ENCODE measurements at regions not wholly inside any gene's neighbourhood (a gene's known extent, or its start where the extent isn't known, plus 50 kb on each side); places are given as distances from the start of the nearest gene placed in this dataset.
"Not testable (repeated sequence)": the region's sequence is repeated elsewhere in the genome, so short reads cannot be mapped to it uniquely, and the experiment has no call there.

DNA sequence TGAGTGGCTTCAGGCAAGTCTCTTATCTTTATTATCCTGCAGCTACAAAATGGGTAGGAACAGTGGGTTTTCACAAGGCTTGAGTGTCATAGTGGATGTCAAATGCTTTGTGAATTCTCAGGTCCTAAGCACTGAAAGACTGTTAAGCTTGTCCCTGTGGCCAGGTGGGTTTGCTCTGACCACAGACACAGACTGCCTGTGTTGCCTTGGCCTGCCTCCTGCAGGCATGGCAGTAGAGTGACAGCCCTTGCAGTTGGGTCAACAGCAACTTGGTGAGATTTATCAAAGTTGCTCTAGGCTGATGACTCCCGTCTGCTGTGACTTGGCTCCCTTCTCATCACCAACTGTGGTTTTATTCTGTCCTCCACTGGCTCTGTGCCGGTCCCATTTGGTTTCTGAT is 520.0 kb upstream of the CCDC196 start:
- Histone ChIP-seq H3K4me3 (ENCODE audit: low read length) (no peak overlapping the region), H3K4me1 (ENCODE audit: control insufficient read depth, insufficient read depth, low read length) (no peaks in the 10 kb centered on the region), H3K27me3 (ENCODE audit: control insufficient read depth, insufficient read depth) (no peaks in the 10 kb centered on the region), H3K27ac (ENCODE audit: low read length) (no peak overlapping the region), H3K9me3 (ENCODE audit: control insufficient read depth, low read length) (no peaks in the 10 kb centered on the region)
- whole genome bisulfite sequencing: 75% methylated on average over 2 of the region's 2 CpGs
- intact Hi-C loops (cut with DNase I): no loop called here
- ATAC-seq (no peak), DNase-seq (no peak)

DNA sequence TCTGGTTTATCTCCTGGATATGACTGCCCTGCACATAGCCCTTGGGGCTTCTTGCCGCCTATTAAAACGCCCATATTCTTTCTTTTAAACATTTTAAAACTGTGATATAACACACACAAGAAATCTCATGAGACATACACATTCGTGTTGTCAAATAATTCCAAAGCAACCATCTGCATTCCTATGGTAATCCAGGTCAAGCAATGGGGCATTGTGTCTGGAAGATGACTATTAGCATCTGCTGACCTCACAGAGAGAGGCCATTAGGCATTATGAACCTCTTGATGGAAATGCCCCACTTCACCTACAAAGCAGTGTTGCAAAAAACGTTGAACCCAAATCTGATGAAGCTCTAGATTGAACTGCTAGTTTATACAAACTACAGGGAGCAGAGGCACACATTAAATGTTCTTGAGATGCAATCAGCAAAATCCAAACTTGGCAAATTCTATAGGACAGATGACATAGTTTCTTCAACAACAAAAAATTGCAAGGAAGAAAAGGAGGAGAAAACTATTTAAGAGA is 513.8 kb upstream of the CCDC196 start:
- Histone ChIP-seq H3K4me3 (ENCODE audit: low read length) (no peak overlapping the region), H3K27me3 (ENCODE audit: control insufficient read depth, insufficient read depth) (no peaks in the 10 kb centered on the region), H3K9me3 (ENCODE audit: control insufficient read depth, low read length) (no peaks in the 10 kb centered on the region), H3K4me1 (ENCODE audit: control insufficient read depth, insufficient read depth, low read length) (no peaks in the 10 kb centered on the region), H3K27ac (ENCODE audit: low read length) (no peak overlapping the region)
- 62% methylated on average over 4 of the region's 4 CpGs for WGBS
- no peak for DNase-seq
- ATAC-seq: no peak
- intact Hi-C loops (cut with DNase I): no loop called here

DNA sequence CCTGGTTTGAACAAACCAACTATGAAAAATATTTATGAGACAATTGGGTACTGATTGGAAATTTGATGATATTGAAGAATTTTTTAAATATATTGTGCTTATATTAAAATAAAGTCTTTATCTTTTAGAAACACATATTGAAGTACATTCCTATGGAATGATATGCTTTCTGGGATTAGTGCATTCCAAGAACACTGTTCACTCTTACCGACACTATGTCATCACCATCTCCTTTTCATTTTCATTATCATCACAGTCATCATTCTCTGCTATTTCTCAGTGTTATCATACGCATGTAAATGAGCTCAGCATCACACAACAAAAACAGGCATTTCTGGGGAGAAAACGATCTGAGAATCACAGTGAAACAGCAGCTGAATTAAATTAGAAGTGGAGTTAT is 513.3 kb upstream of the CCDC196 start:
- 54% methylated on average over 3 of the region's 3 CpGs for WGBS
- no peak overlapping the region for H3K27ac ChIP-seq (ENCODE audit: low read length)
- no peaks in the 10 kb centered on the region for H3K9me3 ChIP-seq (ENCODE audit: control insufficient read depth, low read length)
- ATAC-seq: no peak
- no peak overlapping the region for H3K4me3 ChIP-seq (ENCODE audit: low read length)
- intact Hi-C loops (cut with DNase I): no loop called here
- H3K27me3 ChIP-seq (ENCODE audit: control insufficient read depth, insufficient read depth): no peaks in the 10 kb centered on the region
- DNase-seq: no peak
- no peaks in the 10 kb centered on the region for H3K4me1 ChIP-seq (ENCODE audit: control insufficient read depth, insufficient read depth, low read length)

DNA sequence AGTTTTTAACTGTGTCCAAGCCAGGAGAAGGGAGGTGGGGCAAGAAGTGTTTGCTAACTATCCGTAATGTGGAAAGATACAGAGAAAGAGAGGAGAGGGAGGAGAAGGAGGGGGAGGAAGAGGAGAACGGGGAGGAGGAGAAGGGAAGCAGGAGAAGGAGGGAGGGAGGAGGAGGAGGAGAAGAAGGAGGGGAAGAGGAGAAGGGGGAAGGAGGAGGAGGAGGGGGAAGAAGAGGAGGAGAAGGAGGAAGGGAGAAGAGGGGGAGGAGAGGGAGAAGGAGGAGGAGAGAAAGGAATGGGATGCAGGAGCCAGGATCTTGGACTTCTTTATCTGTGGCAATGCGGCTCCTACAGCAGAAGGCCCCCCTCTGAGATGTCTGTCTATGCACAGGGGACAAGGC is 510.3 kb upstream of the CCDC196 start:
- WGBS: 47% methylated on average over 3 of the region's 3 CpGs
- DNase-seq (no peak), ATAC-seq (no peak)
- no peaks in the 10 kb centered on the region for H3K4me1 ChIP-seq (ENCODE audit: control insufficient read depth, insufficient read depth, low read length)
- intact Hi-C loops (cut with DNase I): no loop called here
- H3K4me3 ChIP-seq (ENCODE audit: low read length): no peak overlapping the region
- H3K9me3 ChIP-seq (ENCODE audit: control insufficient read depth, low read length): no peaks in the 10 kb centered on the region
- H3K27ac ChIP-seq (ENCODE audit: low read length): no peak overlapping the region
- H3K27me3 ChIP-seq (ENCODE audit: control insufficient read depth, insufficient read depth): no peaks in the 10 kb centered on the region

DNA sequence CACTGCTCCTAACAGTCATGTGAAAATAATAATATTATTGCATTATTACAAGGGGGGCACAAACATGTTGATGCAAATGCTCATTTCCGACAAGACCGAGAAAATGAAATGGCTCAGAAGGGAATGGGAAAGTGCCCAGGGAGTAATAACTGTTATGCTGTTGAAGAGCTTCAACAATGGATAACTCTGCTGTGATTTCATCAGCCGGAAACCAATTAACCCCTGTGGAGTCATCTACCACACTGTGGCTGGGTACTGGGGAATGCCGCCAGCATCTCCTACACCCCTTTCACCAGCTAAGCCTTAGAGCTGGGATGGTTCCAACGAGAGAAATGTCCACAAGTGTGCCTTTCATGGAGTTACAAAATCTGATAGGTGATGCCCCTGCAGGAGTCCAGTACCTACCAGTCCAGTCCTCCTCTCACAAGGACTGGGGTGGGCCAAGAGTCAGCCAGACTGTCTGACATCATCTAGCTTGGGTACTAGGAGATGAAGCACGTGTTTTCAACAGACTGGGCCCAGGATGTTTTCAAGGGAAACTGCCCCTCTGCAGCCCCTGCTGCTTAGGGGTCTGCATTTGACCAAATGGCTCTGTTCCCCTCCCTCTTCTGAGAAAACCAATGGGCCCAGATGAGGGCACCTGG is 509.3 kb upstream of the CCDC196 start:
- intact Hi-C loops (cut with DNase I): no loop called here
- 77% methylated on average over 6 of the region's 6 CpGs for whole genome bisulfite sequencing
- ATAC-seq (no peak), DNase-seq (no peak)
- Histone ChIP-seq H3K27me3 (ENCODE audit: control insufficient read depth, insufficient read depth) (no peaks in the 10 kb centered on the region), H3K4me1 (ENCODE audit: control insufficient read depth, insufficient read depth, low read length) (no peaks in the 10 kb centered on the region), H3K27ac (ENCODE audit: low read length) (no peak overlapping the region), H3K9me3 (ENCODE audit: control insufficient read depth, low read length) (no peaks in the 10 kb centered on the region), H3K4me3 (ENCODE audit: low read length) (no peak overlapping the region)

DNA sequence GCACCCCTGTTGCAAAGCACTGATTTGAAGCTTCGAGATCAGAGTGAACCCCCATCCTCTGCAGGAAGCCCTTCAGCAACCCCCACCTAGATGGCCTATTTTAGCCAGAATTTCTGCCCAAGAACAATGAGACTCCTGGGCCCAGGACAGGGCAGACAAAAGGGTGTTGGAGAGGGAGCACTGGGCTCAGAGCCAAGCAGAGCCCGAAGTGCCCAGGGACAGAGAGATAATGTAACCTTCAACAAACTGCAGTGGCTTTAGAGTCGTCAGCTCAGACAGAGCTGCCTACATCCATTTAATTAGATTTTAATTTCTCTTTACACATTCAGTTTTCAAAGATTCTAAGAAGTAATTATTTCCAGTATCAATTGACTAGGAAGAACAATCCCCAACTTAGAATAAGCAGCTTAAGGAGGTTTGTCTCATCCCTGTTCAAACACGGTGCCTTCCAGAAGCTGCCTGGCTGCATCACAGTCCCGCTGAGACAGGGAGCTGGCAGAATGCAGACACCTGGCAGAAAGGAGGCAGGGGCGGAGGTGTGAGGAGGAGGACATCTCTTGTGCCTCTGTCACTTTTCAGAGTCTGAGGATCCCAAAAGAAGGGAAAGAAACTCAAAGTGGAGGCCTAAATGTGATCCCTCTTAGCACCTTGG is 504.9 kb upstream of the CCDC196 start:
- H3K4me3 ChIP-seq (ENCODE audit: low read length): no peak overlapping the region
- no peaks in the 10 kb centered on the region for H3K9me3 ChIP-seq (ENCODE audit: control insufficient read depth, low read length)
- intact Hi-C loops (cut with DNase I): no loop called here
- ATAC-seq: peak; percentile 50 to 73
- no peak overlapping the region for H3K27ac ChIP-seq (ENCODE audit: low read length)
- 60% methylated on average over 6 of the region's 6 CpGs for WGBS
- no peaks in the 10 kb centered on the region for H3K4me1 ChIP-seq (ENCODE audit: control insufficient read depth, insufficient read depth, low read length)
- H3K27me3 ChIP-seq (ENCODE audit: control insufficient read depth, insufficient read depth): no peaks in the 10 kb centered on the region
- DNase-seq: peak in 2 of 3 donors; percentile 51 to 56

DNA sequence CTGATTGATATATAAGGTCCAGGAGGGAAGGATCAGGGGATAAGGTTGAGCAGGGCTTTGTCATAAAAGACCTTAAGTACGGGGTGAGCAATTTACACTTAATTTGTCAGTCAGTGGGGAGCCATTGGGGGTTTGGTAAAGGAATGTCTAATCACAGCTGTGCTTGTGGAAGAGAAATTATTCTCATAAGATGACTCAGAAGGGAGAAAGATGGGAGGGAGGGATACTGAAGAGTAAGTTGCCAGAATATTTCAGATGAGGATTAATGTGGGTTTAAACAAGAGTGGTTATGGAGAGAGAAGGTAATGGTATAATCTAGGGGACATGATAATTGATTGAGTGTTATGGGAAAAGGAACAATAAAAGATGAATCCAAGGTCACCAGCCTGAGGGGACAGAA is 500.1 kb upstream of the CCDC196 start:
- no peak for DNase-seq
- ATAC-seq: no peak
- Histone ChIP-seq H3K4me1 (ENCODE audit: control insufficient read depth, insufficient read depth, low read length) (no peaks in the 10 kb centered on the region), H3K27me3 (ENCODE audit: control insufficient read depth, insufficient read depth) (no peaks in the 10 kb centered on the region), H3K9me3 (ENCODE audit: control insufficient read depth, low read length) (no peaks in the 10 kb centered on the region), H3K27ac (ENCODE audit: low read length) (no peak overlapping the region), H3K4me3 (ENCODE audit: low read length) (no peak overlapping the region)
- 44% methylated on average over 1 of the region's 1 CpG for WGBS
- intact Hi-C loops (cut with DNase I): no loop called here

DNA sequence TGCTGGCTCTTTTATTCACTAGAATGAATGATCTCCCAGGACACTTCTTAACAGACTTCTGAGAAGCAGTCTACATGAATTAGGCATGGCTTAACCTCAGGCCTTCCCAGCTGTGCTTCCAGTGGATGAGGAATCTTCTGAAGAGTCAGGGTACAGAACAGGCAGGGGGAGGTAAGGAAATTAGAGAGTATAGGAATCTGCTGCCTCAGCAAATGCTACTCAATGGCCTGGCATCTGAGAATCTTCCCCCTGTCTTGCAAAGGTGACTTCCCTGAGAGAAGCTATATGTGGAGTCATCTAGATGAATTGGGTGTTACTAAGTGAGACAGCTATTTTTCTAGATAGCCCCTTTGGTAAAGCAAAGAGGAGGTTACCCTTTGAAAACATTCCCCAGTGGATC is 496.2 kb upstream of the CCDC196 start:
- Histone ChIP-seq H3K27ac (ENCODE audit: low read length) (no peak overlapping the region), H3K4me3 (ENCODE audit: low read length) (no peak overlapping the region), H3K27me3 (ENCODE audit: control insufficient read depth, insufficient read depth) (no peaks in the 10 kb centered on the region), H3K9me3 (ENCODE audit: control insufficient read depth, low read length) (no peaks in the 10 kb centered on the region), H3K4me1 (ENCODE audit: control insufficient read depth, insufficient read depth, low read length) (no peaks in the 10 kb centered on the region)
- intact Hi-C loops (cut with DNase I): no loop called here
- DNase-seq (no peak), ATAC-seq (no peak)

DNA sequence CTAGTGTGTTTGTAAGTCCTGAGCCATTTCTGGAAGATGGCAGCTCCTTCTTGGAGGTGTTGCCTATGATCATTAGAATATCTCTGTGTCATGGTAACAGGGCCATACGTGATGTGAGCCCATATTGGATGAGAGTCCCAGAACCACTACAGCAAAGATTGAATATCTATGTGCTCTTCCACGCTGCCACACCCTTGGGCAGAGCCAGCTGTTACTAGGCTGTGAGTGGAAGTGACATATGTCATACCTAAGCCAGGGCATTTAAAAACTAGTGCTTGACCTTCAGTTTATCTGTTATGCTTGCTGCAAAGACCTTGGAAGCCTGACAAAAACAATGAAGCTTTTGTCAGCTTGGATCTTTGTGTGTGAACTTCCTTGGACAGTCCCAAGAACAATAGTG is 495.1 kb upstream of the CCDC196 start:
- H3K27ac ChIP-seq (ENCODE audit: low read length): no peak overlapping the region
- no peaks in the 10 kb centered on the region for H3K9me3 ChIP-seq (ENCODE audit: control insufficient read depth, low read length)
- WGBS: 52% methylated on average over 2 of the region's 2 CpGs
- no peak overlapping the region for H3K4me3 ChIP-seq (ENCODE audit: low read length)
- DNase-seq (no peak), ATAC-seq (peak in 1 of 2 donors; percentile 48)
- no peaks in the 10 kb centered on the region for H3K27me3 ChIP-seq (ENCODE audit: control insufficient read depth, insufficient read depth)
- no peaks in the 10 kb centered on the region for H3K4me1 ChIP-seq (ENCODE audit: control insufficient read depth, insufficient read depth, low read length)
- intact Hi-C loops (cut with DNase I): no loop called here

DNA sequence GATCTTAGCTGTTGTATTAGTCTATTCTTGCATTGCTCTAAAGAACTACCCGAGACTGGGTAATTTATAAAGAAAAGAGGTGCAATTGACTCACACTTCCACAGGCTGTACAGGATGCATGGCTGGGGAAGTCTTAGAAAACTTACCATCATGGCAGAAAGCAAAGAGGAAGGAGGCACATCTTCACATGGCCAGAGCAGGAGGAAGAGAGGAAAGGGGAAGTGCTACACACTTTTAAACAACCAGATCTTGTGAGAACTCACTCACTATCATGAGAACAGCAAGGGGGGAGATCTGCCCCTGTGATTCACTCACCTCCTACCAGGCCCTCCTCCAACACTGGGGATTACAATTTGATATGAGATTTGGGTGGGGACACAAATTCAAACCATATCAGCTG is 494.2 kb upstream of the CCDC196 start:
- H3K27ac ChIP-seq (ENCODE audit: low read length); intact Hi-C loops (cut with DNase I): not testable (repeated sequence)
- 81% methylated on average over 1 of the region's 1 CpG for whole genome bisulfite sequencing

DNA sequence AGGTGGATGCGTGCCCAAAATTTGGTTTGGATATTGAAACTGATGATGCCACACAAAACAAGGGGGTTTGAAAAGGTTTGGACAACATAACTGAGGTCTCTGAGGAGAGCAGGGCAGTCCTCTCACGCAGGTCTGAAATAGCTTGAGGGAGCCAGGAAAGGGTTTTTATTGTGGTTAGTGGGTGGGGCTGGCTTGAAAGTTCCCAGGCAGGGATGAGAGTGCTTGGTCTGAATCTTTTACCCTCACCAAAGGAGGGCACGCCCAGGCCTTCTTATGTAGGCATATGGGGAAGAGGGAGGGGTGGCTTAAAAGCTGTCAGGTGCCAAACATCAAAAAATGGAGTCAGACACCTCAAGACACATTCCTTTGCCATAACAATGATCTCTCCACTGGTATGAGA is 493.1 kb upstream of the CCDC196 start:
- no peaks in the 10 kb centered on the region for H3K9me3 ChIP-seq (ENCODE audit: control insufficient read depth, low read length)
- DNase-seq: no peak
- 81% methylated on average over 3 of the region's 3 CpGs for whole genome bisulfite sequencing
- no peaks in the 10 kb centered on the region for H3K4me1 ChIP-seq (ENCODE audit: control insufficient read depth, insufficient read depth, low read length)
- H3K4me3 ChIP-seq (ENCODE audit: low read length): no peak overlapping the region
- intact Hi-C loops (cut with DNase I): no loop called here
- ATAC-seq: no peak
- H3K27me3 ChIP-seq (ENCODE audit: control insufficient read depth, insufficient read depth): no peaks in the 10 kb centered on the region
- no peak overlapping the region for H3K27ac ChIP-seq (ENCODE audit: low read length)

More for the DNA sequence above, 494.2 kb upstream of the CCDC196 start:
- not testable (repeated sequence) for H3K9me3 ChIP-seq (ENCODE audit: control insufficient read depth, low read length); DNase-seq; H3K4me1 ChIP-seq (ENCODE audit: control insufficient read depth, insufficient read depth, low read length); ATAC-seq; H3K4me3 ChIP-seq (ENCODE audit: low read length); H3K27me3 ChIP-seq (ENCODE audit: control insufficient read depth, insufficient read depth)
